Epithelial cell of proximal tubule (primary cell): ENCODE measurements at regions not wholly inside any gene's neighbourhood (a gene's known extent, or its start where the extent isn't known, plus 50 kb on each side); places are given as distances from the start of the nearest gene placed in this dataset.

ENCODE experiments used
- DNase-seq: peaks from one replicate; pipeline ENCODE4 v3.0.0-alpha.2; 2011; ENCODE audit warnings: low read depth
- H3K4me3 ChIP-seq: 2 replicates; pipeline ENCODE4 v1.5.1; 2011; ENCODE audit warnings: low read depth, mild to moderate bottlenecking, low read length
- CTCF ChIP-seq: conservative IDR thresholded peaks from 2 replicates; pipeline ENCODE4 v1.5.1; 2012; ENCODE audit warnings: low read depth, mild to moderate bottlenecking, low read length

- peak overlapping the region; percentile 25 for H3K4me3 ChIP-seq
- DNase-seq = peak; percentile 52
- TF ChIP-seq CTCF = no peak
These were observed 68.0 kb downstream of the ZFP36L2 start for GRCh38 chr2:43158259-43158880.

GRCh38 chr2:43157506-43158246, 68.7 kb downstream of the ZFP36L2 start:
- no peak for TF ChIP-seq CTCF

GRCh38 chr2:43155851-43156411, 70.5 kb downstream of the ZFP36L2 start:
- DNase-seq = no peak
- no peak overlapping the region for H3K4me3 ChIP-seq
- no peak for TF ChIP-seq CTCF

More at GRCh38 chr2:43157506-43158246, 68.7 kb downstream of the ZFP36L2 start:
- no peak for DNase-seq
- no peak overlapping the region for H3K4me3 ChIP-seq

- H3K4me3 ChIP-seq = no peak overlapping the region
- TF ChIP-seq CTCF = no peak
- no peak for DNase-seq
These were observed 71.7 kb downstream of the ZFP36L2 start for GRCh38 chr2:43154685-43155084.

GRCh38 chr2:43152741-43153647, 73.4 kb downstream of the ZFP36L2 start:
- no peak for DNase-seq
- no peak overlapping the region for H3K4me3 ChIP-seq
- no peak for TF ChIP-seq CTCF

GRCh38 chr2:43152186-43152585, 74.2 kb downstream of the ZFP36L2 start:
- no peak for DNase-seq
- H3K4me3 ChIP-seq = no peak overlapping the region
- no peak for TF ChIP-seq CTCF
